ENCODE measurements at regions not wholly inside any gene's neighbourhood (a gene's known extent, or its start where the extent isn't known, plus 50 kb on each side); places are given as distances from the start of the nearest gene placed in this dataset.
"Not testable (repeated sequence)": the region's sequence is repeated elsewhere in the genome, so short reads cannot be mapped to it uniquely, and the experiment has no call there.

DNA sequence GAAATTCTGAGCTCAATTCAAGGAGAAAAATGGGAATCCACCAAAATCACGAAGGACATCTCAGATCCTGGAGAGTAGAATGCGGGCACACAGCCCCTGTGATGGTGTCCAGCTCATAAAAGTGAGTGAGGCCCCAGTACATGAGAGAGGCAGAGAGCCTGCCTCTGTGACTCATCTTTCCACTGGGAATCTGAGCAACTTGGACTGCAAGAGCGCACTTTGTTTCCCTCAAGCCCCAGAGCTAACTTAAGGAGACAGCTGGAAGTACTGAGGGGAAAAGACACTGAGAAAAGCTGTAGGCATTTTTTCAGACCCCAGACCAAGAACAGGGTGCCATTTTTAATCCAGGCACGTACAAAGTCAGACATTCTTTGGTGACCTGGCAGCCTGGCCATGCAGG lies 273.7 kb downstream of the C11orf87 start:
- no peak for DNase-seq

DNA sequence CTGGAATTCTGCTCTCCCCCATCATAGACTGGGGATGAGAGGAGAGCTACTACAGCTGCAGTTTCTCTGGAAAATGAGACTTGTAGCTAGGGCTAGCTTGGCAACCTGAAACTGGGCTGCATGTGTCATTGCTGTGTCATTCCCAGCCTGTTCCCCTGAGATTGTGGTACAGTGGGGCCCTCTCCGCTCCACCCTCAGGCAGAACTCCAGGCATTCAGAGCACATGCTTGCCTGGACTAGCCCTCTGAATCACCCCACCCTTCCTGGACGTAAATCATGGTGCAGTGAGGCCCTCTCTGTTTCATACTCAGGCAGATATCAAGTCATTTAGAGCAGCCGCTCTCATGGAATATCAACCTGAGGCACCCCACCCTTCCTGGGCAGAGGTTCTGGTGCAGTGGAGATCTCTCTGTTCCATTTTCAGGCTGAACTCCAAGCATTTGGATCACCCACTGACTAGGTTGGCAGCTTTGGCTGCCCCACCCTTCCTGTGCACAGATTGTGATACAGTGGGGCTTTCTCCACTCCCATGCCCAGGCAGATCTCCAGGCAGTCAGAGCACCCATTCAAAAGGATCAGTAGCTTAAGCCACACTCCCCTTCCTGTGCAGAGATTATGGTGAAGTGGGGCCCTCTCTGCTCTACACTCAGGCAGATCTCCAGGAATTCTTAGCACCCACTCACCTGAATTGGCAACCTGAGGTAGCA lies 274.4 kb downstream of the C11orf87 start:
- no peak for DNase-seq

DNA sequence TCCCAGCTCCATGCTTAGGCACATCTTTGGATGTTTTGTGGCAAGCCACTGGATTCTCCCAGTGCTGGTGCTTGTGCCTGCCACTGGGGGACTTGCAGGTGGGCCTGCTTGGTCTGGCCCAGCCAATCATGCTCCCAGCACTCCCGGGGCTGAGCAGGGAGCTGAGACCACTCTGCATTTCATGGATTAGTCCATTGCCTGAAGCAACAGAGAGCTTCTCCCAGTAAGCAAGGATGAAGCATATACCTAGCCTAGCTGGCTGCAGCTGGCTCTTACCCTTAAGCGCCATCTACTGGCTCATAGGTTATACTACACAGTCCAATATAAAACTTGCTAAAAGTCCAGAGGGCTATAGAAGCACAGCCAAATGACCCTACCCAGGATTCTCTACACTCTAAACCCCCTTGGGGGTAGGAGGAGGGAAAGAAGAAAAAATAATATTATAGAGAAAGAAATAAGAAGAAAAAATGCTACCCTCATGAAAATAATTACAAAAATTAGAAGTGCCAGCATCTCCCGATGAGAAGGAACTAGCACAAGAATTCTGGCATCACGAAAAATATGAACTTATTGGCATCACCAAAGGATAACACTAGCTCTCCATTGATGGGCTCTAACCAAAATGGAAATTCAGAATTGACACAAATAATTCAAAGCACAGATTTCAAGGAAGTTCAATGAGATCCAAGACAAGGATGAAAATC lies 275.3 kb downstream of the C11orf87 start:
- peak; percentile 71 for DNase-seq

DNA sequence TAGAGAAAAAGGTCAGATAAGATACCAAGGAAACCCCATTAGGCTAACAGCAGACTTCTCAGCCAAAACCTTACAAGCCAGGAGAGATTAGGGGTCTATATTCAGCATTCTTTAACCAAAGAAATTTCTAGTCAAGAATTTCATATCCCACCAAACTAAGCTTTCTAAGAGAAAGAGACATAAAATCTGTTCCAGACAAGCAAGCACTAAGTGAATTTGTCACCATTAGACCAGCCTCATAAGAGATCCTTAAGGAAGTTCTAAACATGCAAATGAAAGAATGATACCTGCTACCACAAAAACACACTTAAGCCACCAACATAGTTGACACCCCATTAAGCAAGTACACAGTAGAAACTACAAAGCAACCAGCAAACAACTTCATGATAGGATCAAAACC lies 276.2 kb downstream of the C11orf87 start:
- no peak for DNase-seq

DNA sequence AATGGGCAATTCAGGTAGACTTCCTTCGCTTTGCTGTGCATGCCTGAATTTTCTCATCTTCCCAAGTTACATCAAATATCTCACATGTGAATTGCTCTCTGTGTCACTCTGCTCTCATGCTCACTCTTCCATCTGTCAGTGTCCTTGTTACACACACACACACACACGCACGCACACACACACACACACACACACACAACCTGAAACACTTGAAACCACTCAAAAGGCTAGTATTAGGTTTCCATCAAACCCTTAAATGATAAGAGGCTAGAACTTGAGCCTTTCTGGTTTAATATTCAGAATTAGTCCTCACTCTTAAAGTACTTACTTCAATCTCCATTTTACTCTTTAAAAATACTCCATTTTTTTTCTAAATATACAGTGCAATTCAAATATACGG lies 282.4 kb downstream of the C11orf87 start:
- DNase-seq = no peak

DNA sequence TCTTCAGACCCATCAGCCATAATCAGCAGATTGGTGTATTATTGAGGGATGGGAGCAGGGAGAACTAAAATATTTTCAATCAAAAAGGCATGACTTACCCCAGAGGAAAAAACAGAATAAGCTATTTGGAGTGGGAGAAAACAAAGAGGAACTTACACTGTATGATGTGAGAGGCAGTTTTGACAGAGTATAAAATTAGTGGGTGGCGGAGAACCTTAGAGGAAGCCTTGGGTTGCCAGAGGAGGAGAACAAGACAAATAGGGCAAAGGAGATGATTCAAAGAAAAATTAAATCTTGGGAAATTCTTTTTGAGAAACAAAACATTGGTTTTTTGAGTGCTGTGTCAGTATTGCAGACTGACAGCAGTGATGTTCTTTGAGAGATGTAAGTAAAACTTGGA lies 285.0 kb downstream of the C11orf87 start:
- DNase-seq = no peak

DNA sequence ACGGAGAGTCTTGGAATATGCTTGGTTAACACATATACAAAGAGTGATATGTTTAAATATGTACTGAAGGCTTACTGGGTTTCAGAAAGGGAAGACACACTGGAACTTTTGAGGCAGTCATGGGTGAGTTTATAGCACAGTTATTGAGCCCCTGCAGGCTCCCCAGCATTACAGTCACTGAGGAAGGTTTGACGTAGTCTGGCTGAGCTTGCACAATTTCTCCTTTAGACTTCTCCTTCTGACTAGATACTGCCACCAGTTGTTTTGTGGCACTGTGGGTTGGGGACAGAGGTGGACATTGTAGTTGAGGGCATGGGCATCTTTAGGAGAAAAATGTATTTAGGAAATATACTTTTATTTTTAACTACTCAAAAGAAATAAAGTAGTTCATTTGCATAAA lies 285.4 kb downstream of the C11orf87 start:
- no peak for DNase-seq

DNA sequence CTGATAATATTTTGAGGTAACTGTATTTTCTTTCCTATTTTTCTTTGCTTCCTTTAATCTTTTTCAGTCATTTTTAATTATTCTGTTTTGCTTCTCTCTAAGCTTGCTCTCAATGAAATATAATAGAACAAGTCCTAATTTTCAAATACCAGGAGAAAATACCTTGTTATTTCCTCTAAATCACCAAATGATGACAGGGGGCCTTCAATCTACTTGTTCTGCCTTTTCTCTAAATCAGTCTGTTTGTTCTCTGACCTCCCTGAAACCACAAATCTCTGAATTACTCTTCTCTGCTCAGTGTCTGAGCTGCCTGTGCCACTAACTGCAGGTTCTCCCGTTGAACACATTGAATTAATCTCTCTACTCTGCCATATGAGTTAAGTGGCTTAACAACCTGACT lies 286.2 kb downstream of the C11orf87 start:
- DNase-seq = peak; percentile 54

DNA sequence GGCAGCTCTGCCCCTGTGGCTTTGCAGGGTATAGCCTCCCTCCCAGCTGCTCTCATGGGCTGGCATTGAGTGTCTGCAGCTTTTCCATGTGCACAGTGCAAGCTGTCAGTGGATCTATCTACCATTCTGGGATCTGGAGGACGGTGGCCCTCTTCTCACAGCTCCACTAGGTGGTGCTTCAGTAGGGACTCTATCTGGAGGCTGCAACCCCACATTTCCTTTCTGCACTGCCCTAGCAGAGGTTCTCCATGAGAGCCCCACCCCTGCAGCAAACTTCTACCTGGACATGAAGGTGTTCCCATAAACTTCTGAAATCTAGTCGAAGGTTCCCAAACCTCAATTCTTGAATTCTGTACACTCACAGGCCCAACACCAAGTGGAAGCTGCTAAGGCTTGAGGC lies 292.5 kb downstream of the C11orf87 start:
- not testable (repeated sequence) for DNase-seq

DNA sequence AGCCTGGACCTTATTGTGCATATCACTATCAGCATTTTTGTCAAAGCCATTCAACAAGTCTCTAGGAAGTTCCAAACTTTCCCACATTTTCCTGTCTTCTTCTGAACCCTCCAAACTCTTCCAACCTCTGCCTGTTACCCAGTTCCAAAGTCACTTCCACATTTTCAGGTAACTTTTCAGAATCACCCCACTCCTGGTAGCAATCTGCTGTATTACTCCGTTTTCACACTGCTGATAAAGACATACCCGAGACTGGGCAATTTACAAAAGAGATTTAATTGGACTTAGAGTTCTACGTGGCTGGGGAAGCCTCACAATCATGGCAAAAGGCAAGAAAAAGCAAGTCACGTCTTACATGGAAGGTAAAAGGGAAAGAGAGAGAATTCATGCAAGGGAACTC lies 293.4 kb downstream of the C11orf87 start:
- not testable (repeated sequence) for DNase-seq

DNA sequence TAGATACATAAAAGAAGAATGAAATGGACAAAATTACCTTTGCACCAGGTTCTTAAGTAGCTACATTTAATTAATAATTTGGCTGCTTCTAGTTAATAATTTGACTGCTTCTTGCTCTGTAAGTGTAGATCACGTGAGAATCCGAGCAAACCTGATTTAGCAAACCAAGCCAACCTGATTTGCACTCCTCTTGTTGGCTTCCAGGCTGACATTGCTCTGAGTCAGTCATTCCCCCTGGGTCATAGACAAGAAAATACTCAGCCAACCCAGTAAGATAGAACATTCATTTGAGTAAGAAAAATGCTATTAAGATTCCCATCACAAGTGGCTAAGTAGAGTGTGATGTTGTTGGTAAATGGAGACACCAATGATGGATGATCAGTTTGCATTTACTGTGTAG lies 304.1 kb downstream of the C11orf87 start:
- DNase-seq = no peak

DNA sequence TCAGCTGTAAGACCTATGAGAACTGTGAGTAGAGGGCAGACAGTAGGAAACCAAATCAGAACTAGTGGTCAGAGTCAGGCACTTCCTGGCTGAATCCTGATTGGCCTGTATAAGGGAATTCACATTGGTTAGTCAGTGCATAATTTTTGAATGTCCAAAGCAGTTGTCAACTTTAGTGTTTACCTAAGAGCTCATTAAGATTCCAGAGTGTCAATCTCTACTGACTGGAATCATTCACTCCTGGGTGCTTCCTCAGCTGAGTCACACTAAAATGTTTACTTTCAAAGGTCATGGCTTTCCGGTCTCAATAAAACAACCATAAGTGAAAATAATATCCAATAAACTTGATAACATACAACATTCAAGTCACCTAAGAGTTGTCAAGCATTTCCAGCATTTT lies 306.1 kb downstream of the C11orf87 start:
- DNase-seq = no peak

DNA sequence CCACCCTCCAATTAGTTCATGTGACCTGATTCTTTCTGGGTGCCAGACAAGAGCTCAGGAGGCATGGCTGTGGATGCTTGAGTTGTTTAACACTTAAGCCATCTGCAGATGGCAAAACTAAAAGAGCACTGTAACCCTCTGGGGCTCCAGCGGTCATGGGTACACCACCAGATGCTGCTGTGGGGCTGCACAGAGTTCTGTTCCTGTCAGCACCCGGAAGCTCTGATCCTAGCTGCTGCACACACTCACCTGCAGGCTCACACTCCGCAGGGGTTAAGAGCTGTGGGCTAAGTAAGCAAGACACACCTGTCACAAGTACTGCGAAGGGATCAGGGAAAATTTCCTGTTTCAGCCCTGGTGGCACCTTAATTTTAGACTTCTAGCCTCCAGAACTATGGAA lies 307.8 kb downstream of the C11orf87 start:
- DNase-seq = no peak

DNA sequence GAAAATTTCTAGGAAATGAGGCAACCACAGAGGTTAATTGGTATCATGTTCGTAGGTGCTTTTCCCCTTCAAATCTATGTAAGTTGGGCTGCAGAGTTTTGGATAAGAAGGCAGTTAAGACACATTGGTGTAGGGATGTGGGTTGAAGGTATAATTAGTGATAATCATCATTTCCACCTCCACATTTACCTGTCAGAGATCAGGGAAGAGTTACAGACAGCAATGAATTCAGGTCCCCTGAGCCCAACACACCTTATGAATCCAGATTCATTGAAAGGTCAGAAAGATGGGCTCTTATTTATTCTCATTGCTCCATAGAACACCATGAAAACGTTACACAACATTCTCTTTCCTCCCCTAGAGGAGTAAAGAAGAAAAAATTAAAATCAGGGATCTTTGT lies 308.7 kb downstream of the C11orf87 start:
- DNase-seq = no peak

DNA sequence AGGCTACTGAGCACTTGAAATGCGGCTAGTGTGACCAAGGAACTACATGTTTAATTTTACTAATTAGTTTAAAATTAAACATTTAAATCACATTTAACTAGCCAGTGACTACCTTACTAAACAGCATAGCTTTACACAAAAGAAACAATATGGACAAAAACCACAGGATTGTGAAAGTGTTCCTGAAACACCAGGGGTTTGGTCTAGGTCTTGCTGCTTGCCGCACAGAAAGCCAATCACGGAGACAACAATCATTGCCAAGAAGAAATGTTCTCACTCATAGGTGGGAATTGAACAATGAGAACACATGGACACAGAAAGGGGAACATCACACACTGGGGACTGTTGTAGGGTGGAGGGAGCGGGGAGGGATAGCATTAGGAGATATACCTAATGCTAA lies 309.5 kb downstream of the C11orf87 start:
- no peak for DNase-seq

DNA sequence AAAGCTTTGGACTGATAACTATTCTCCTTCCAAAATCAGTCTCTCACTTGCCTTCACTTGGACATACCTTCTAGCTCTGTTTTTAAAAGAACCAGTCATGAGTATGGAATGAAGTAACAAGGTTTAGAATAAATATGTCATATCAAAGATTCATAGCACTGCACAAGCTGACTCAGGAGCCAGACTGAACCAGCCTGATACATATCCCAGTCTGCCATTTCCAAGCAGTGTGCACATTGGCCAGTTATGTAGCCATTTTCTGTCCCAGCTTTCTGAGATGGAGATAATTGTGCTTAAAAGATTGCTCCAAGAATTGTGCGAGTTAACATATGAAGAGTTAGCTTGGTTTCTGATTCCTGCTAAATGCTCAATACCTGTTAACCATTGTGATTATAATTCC lies 311.3 kb downstream of the C11orf87 start:
- no peak for DNase-seq

DNA sequence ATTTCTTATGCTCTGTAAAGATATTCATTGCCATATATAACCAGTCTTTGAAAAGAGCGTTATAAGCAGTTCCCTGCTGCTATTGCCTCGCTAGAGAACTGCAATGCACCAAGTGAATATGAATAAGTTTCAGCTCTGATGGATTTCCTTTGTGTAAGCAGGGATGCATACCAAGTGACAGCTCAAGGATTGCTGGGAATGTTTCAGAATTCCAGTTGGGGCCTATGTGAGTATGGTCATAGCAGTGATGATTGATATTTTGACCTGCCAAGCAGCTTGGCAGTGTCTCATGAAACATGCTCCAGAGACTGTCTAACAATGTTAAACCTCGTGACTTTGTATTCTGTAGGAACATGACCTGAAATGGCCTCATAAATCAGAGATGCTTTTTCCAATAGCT lies 312.6 kb downstream of the C11orf87 start:
- DNase-seq = no peak

DNA sequence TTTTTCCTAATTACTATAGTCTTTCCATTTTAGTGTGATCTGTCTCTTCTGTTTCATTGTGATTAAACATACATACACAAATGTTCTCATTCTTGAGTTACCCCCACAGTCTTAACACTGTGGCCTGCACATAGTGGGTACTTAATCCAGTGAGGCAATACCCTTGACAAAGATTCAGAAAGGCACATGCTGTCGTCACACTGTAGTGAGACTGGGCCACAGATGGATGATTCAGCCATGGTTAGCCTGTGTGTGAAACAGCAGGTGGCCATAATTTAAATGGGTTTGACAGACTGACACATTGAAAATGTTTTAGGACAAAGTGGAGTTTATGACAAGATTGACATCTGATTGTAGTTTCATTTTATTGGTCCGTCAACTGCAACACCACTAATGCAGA lies 313.1 kb downstream of the C11orf87 start:
- DNase-seq = no peak

DNA sequence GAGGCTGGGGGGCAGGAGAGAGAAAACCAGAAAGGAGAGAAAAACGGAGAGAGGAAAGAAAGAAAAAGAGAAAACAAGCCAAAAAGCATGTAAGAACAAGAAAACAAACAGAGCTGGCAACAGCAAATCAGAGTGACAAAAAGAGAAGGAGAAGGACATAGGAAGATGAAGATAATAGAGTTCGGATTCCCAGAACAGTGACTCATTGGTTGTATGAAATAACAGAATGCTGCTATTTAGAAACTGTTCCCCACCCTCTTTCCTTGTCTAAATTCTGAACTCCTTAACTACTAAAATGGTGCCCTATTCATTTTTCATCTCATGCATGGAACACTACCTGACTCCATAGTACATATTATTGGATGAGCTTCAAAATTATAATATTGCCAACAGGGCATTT lies 317.4 kb downstream of the C11orf87 start:
- DNase-seq = no peak

DNA sequence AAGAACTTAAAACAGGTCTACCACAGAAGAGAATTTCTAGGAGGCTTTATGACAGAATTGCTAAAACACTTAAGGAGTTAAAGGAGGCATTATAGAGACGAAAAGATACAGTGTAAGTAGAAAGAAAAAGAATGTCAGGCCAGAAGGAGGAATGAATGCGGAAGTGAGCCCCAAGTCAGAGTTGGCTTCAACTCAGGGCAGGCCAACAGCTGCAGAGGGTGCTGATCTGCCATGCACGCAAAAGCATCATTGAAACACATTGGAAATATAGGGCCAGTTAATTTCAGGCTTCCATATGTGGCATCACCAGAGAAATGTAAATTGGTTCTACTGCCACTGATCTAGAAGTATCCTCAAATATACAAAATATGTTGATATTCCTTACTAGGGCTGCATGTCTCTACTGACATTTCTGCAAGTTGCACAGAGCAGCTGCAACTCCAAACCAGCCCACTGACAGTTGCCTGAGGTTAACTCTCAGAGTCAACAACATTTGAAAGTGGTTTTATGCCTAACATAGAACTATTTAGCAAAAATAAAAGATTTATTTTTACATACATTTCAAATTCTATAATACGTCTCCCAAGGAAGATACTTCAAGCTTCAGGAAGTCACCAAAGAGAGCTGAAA lies 324.1 kb downstream of the C11orf87 start:
- no peak for DNase-seq

DNA sequence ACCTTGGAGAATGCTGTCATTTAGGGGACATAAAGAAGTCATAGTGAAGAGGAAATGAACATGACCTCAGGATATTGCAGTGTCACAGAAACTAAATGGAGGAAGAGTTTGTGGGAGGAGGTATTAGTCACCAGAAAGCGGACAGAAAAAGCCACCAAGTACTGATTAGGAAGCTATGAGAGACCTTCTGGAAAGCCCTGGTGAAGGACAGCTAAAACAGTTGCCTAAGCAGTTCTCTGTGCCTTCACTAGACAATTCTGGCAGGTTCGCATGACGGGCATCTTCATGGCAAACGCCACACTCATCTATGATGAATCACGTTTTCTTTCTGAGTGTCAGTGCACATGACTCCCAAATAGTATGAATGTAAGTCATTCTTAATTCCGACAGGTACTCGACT lies 325.8 kb downstream of the C11orf87 start:
- no peak for DNase-seq

DNA sequence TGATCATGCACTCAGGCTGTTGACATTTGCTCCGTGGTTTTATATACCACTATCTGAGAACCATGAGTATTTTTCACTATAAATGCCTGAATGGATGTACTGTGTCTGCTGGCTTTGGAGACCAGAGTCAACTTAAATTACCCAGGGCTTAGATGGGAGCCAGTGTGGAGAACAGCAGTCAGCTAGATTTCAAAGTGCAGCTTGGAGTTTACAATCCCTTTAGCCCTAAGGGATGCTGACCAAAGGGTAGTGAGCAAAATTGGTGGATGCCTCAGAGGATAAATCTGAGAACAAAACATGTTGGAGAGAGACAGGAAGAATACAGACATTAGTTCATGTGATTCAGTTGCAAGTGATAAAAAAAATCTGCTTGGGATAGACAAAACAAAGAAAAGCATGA lies 327.5 kb downstream of the C11orf87 start:
- no peak for DNase-seq

DNA sequence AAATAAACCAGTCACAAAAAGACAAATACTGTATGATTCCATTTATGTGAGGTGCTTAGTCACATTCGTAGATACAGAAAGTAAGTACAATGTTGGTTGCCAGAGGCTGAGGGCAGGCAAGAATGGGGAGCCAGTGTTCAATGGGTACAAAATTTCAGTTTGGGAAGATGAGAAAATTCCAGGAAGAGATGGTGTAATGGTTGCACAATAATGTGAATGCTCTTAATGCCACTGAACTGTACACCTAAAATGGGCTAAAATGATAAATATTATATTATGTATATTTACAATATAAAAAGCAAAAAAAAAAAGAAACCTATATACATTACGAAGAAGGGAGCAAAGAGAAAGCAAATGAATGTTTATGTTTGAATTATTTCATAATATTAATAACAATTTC lies 329.0 kb downstream of the C11orf87 start:
- DNase-seq = no peak

DNA sequence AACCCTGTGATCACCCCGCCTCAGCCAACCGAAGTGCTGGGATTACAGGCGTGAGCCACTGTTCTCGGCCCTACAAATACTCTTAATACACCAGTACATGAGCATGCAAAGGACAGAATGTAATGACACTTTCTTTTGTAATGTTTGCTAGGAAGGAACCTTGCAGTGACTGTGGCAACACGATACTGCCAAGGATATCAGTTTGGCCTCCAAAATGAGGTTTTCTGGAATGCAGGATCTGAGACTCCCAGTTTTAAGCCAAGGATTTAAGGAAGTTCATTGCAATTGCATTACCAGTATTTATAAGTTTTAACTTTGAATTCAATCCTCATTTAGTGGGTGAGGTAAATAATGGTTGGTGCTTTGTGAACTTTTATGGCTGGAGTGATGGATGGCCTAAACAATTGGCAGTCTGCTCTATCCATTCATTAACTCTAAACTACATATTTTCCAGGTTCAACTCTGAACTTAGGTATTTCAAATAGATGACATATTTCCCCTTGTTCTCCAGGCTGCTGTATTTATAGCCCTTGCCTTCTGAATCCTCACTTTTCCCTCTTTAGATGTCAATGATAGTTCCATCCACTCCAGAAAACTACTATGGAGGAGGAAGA lies 330.3 kb downstream of the C11orf87 start:
- no peak for DNase-seq

Measured in NCI-H82 (cell line).